K562 (cell line): ENCODE measurements at regions not wholly inside any gene's neighbourhood (a gene's known extent, or its start where the extent isn't known, plus 50 kb on each side); places are given as distances from the start of the nearest gene placed in this dataset.

Experiments
- ATAC-seq: fragments of 200-7000 bp; cut with Tn5 transposase; 3 replicates; pipeline ENCODE4 v1.9.1; 2020; ENCODE audit warnings: moderate library complexity
- BruUV-seq: library from RNA; stranded (reverse); fragments of 400-500 nt; replicated peaks from 2 replicates; lab custom pipeline; 2021; lab: Mats Ljungman, UMichigan
- CTCF ChIA-PET: fragments of 300-600 bp; formaldehyde crosslinking; extraction: SDS; loops from one replicate; lab custom pipeline; 2021; ENCODE audit warnings: low intra/inter-chr PET ratio; lab: Yijun Ruan, JAX
- POLR2A ChIA-PET: fragments of 300-600, 350-650 bp; sonication (Branson Sonifier 250); formaldehyde crosslinking; extraction: SDS; loops from one replicate; lab custom pipeline; 2021; ENCODE audit warnings: antibody characterized with exemption, inconsistent platforms; lab: Yijun Ruan, JAX
- DNase-seq, 4 experiments: peaks; one replicate each; pipeline versions ENCODE4 v3.0.0 to v3.0.0-alpha.2; 2011 to 2018; ENCODE audit warnings: low spot score in 3 of 4, mixed read lengths in 3 of 4; ENCODE audit errors: extremely low read depth in 1 of 4
- FAIRE-seq: peaks from 2 replicates; lab custom pipeline; 2011; peaks lifted over from hg19 to GRCh38; lab: Jason Lieb, UNC
- H2AFZ ChIP-seq: 2 replicates; pipeline ENCODE4 v1.6.0; 2011; ENCODE audit warnings: low read depth, low read length, control low read depth, inconsistent platforms
- H3K27ac ChIP-seq: fragments of 200-600 bp; 3 replicates; pipeline ENCODE4 v1.8.0; 2011; ENCODE audit warnings: low read depth, mild to moderate bottlenecking, control low read depth, inconsistent platforms, low read length, moderate library complexity, mixed read lengths; ENCODE audit errors: extremely low read depth
- H3K27me3 ChIP-seq, 2 experiments: fragments of 300-600 bp in 1 of 2; 2 replicates in 1 of 2; 3 replicates in 1 of 2; pipeline versions ENCODE4 v1.6.0 to v1.8.0; 2011; ENCODE audit warnings: inconsistent platforms in 2 of 2, low read length in 2 of 2, mild to moderate bottlenecking in 1 of 2, mixed read lengths in 1 of 2, moderate library complexity in 1 of 2; ENCODE audit not compliant: control insufficient read depth in 2 of 2, insufficient read depth in 2 of 2
- H3K36me3 ChIP-seq: fragments of 300-600 bp; 3 replicates; pipeline ENCODE4 v1.8.0; 2011; ENCODE audit warnings: mild to moderate bottlenecking, low read length, inconsistent platforms; ENCODE audit not compliant: control insufficient read depth, insufficient read depth
- H3K4me1 ChIP-seq, 2 experiments: fragments of 200-600 bp in 1 of 2; replicated peaks in 1 of 2; 2 replicates in 1 of 2; 3 replicates in 1 of 2; pipeline versions ENCODE4 v1.5.1 to v1.8.0; 2011; ENCODE audit warnings: inconsistent platforms in 2 of 2, low read length in 2 of 2, mild to moderate bottlenecking in 1 of 2, mixed read lengths in 1 of 2, moderate library complexity in 1 of 2; ENCODE audit not compliant: control insufficient read depth in 2 of 2, insufficient read depth in 2 of 2
- H3K4me2 ChIP-seq: 2 replicates; pipeline ENCODE4 v1.6.1; 2011; ENCODE audit warnings: low read length, control low read depth, inconsistent platforms, mixed read lengths; ENCODE audit not compliant: insufficient read depth
- H3K4me3 ChIP-seq: fragments of 200-600 bp; sonication (generic), shearing (Covaris generic); 2 replicates; pipeline ENCODE4 v1.5.1; 2016; ENCODE audit warnings: control low read depth, inconsistent platforms
- H3K79me2 ChIP-seq: fragments of 200-600 bp; 3 replicates; pipeline ENCODE4 v1.8.0; 2011; ENCODE audit warnings: low read length, inconsistent platforms; ENCODE audit not compliant: control insufficient read depth, insufficient read depth
- H3K9ac ChIP-seq, 2 experiments: 2 replicates each; pipeline versions ENCODE4 v1.6.0 to v1.6.1; 2011; ENCODE audit warnings: low read depth in 2 of 2, low read length in 2 of 2, control low read depth in 1 of 2, inconsistent platforms in 1 of 2, mild to moderate bottlenecking in 1 of 2, mixed read lengths in 1 of 2; ENCODE audit not compliant: insufficient read depth in 1 of 2
- H3K9me1 ChIP-seq: one replicate; pipeline ENCODE4 v1.6.0; 2011; ENCODE audit warnings: inconsistent platforms, mild to moderate bottlenecking, low read length, moderate library complexity; ENCODE audit not compliant: control insufficient read depth, insufficient read depth
- H3K9me3 ChIP-seq: replicated peaks from 2 replicates; pipeline ENCODE4 v1.5.1; 2011; ENCODE audit warnings: low read depth, low read length, inconsistent platforms; ENCODE audit not compliant: control insufficient read depth, insufficient read depth
- H4K20me1 ChIP-seq: replicated peaks from 2 replicates; pipeline ENCODE4 v1.6.1; 2011; ENCODE audit warnings: low read length, inconsistent platforms, mixed read lengths; ENCODE audit not compliant: control insufficient read depth, insufficient read depth
- CSDE1 ChIP-seq, 2 experiments: fragments of 450-650 bp; IDR thresholded peaks; 2 replicates each; pipeline ENCODE4 v1.6.1; 2016; ENCODE audit warnings: mild to moderate bottlenecking in 1 of 2
- WGBS: fragments of 100-300 bp; shearing (Covaris generic); methylation state at CpG from one replicate; pipeline ENCODE4 v1.1.6; 2016; ENCODE audit warnings: low coverage, mixed read lengths; ENCODE audit not compliant: insufficient coverage; ENCODE audit errors: missing lambda C conversion rate; 5-methylcytosine and 5-hydroxymethylcytosine counted together
- in situ Hi-C: fragments of 300-500 bp; cut with MboI; formaldehyde crosslinking; loops from 4 replicates; pipeline ENCODE4 v1.15.0; 2018; ENCODE audit warnings: inconsistent platforms, mixed read lengths
- intact Hi-C: fragments of 100-400 bp; cut with micrococcal nuclease; formaldehyde crosslinking; loops from 2 replicates; pipeline ENCODE4 v1.14.2; 2022
- TF ChIP-seq, protein P1 (sequence below): fragments of 250-450 bp; sonication (Bioruptor Pico); IDR thresholded peaks from 2 replicates; pipeline ENCODE4 v1.4.0; 2020; ENCODE audit warnings: mild to moderate bottlenecking, moderate library complexity
- TF ChIP-seq, protein P2 (sequence below): fragments of 250-450 bp; sonication (Bioruptor Pico); IDR thresholded peaks from 2 replicates; pipeline ENCODE4 v1.4.0; 2020
- TF ChIP-seq, protein P3 (sequence below): fragments of 450-650 bp; conservative IDR thresholded peaks from 2 replicates; pipeline ENCODE4 v1.6.1; 2016; ENCODE audit warnings: missing genetic modification characterization, low read depth, mild to moderate bottlenecking, missing compliant biosample characterization, moderate library complexity
- TF ChIP-seq, protein P4 (sequence below): sonication (generic); formaldehyde crosslinking; IDR thresholded peaks from 2 replicates; pipeline ENCODE4 v1.8.1; 2022; ENCODE audit warnings: missing genetic modification reagents

DNA sequence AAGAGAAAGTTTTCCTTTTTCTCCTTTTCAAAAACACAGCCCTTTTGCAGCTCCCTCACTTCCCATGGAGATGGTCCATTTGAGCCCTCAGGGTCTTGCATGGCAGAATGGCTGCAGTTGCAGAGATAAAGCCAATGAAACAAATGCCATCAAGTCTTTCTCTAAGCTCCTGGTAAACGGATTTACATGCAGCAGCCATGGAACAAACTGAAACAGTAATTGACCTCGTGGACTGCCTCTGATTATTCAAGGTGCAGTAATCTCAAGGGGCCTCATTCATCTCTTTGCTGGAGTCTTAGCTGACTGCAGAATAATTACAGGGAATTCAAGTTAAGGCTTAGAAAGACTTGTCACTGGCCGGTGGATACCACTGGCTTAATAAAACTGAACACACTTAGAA, 125.1 kb downstream of the SQOR start:
- in situ Hi-C loops (no loop called here), intact Hi-C loops (no loop called here)
- no peaks in the 10 kb centered on the region for H3K36me3 ChIP-seq
- no peak overlapping the region for H3K9ac ChIP-seq
- ATAC-seq, result no peak
- ChIA-PET POLR2A (no interaction called here), CTCF (no interaction called here)
- DNase-seq, result no peak
- no peak overlapping the region for H3K27ac ChIP-seq
- H4K20me1 ChIP-seq, result no peaks in the 10 kb centered on the region
- no peak overlapping the region for H3K4me3 ChIP-seq
- BruUV-seq, result no TSS peak
- H3K4me2 ChIP-seq, result no peak overlapping the region
- no peak for FAIRE-seq
- WGBS, result 0% methylated on average over 3 of the region's 3 CpGs
- H2AFZ ChIP-seq, result no peak overlapping the region
- TF ChIP-seq, protein P1, sequence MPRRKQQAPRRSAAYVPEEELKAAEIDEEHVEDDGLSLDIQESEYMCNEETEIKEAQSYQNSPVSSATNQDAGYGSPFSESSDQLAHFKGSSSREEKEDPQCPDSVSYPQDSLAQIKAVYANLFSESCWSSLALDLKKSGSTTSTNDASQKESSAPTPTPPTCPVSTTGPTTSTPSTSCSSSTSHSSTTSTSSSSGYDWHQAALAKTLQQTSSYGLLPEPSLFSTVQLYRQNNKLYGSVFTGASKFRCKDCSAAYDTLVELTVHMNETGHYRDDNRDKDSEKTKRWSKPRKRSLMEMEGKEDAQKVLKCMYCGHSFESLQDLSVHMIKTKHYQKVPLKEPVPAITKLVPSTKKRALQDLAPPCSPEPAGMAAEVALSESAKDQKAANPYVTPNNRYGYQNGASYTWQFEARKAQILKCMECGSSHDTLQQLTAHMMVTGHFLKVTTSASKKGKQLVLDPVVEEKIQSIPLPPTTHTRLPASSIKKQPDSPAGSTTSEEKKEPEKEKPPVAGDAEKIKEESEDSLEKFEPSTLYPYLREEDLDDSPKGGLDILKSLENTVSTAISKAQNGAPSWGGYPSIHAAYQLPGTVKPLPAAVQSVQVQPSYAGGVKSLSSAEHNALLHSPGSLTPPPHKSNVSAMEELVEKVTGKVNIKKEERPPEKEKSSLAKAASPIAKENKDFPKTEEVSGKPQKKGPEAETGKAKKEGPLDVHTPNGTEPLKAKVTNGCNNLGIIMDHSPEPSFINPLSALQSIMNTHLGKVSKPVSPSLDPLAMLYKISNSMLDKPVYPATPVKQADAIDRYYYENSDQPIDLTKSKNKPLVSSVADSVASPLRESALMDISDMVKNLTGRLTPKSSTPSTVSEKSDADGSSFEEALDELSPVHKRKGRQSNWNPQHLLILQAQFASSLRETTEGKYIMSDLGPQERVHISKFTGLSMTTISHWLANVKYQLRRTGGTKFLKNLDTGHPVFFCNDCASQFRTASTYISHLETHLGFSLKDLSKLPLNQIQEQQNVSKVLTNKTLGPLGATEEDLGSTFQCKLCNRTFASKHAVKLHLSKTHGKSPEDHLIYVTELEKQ (CRISPR knock-in tag), result no peak
- TF ChIP-seq, protein P2, sequence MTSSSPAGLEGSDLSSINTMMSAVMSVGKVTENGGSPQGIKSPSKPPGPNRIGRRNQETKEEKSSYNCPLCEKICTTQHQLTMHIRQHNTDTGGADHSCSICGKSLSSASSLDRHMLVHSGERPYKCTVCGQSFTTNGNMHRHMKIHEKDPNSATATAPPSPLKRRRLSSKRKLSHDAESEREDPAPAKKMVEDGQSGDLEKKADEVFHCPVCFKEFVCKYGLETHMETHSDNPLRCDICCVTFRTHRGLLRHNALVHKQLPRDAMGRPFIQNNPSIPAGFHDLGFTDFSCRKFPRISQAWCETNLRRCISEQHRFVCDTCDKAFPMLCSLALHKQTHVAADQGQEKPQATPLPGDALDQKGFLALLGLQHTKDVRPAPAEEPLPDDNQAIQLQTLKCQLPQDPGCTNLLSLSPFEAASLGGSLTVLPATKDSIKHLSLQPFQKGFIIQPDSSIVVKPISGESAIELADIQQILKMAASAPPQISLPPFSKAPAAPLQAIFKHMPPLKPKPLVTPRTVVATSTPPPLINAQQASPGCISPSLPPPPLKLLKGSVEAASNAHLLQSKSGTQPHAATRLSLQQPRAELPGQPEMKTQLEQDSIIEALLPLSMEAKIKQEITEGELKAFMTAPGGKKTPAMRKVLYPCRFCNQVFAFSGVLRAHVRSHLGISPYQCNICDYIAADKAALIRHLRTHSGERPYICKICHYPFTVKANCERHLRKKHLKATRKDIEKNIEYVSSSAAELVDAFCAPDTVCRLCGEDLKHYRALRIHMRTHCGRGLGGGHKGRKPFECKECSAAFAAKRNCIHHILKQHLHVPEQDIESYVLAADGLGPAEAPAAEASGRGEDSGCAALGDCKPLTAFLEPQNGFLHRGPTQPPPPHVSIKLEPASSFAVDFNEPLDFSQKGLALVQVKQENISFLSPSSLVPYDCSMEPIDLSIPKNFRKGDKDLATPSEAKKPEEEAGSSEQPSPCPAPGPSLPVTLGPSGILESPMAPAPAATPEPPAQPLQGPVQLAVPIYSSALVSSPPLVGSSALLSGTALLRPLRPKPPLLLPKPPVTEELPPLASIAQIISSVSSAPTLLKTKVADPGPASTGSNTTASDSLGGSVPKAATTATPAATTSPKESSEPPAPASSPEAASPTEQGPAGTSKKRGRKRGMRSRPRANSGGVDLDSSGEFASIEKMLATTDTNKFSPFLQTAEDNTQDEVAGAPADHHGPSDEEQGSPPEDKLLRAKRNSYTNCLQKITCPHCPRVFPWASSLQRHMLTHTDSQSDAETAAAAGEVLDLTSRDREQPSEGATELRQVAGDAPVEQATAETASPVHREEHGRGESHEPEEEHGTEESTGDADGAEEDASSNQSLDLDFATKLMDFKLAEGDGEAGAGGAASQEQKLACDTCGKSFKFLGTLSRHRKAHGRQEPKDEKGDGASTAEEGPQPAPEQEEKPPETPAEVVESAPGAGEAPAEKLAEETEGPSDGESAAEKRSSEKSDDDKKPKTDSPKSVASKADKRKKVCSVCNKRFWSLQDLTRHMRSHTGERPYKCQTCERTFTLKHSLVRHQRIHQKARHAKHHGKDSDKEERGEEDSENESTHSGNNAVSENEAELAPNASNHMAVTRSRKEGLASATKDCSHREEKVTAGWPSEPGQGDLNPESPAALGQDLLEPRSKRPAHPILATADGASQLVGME (CRISPR knock-in tag), result no peak
- TF ChIP-seq, protein P3, sequence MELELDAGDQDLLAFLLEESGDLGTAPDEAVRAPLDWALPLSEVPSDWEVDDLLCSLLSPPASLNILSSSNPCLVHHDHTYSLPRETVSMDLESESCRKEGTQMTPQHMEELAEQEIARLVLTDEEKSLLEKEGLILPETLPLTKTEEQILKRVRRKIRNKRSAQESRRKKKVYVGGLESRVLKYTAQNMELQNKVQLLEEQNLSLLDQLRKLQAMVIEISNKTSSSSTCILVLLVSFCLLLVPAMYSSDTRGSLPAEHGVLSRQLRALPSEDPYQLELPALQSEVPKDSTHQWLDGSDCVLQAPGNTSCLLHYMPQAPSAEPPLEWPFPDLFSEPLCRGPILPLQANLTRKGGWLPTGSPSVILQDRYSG (tag), result no peak
- TF ChIP-seq, protein P4, sequence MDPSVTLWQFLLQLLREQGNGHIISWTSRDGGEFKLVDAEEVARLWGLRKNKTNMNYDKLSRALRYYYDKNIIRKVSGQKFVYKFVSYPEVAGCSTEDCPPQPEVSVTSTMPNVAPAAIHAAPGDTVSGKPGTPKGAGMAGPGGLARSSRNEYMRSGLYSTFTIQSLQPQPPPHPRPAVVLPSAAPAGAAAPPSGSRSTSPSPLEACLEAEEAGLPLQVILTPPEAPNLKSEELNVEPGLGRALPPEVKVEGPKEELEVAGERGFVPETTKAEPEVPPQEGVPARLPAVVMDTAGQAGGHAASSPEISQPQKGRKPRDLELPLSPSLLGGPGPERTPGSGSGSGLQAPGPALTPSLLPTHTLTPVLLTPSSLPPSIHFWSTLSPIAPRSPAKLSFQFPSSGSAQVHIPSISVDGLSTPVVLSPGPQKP, result no peak
- TF ChIP-seq CSDE1 (IDR thresholded peaks at IDR 0.05), result no peak
- TF ChIP-seq, all 486 proteins: peak for 0
- Histone ChIP-seq H3K27me3 (no peaks in the 10 kb centered on the region), H3K4me1 (no peaks in the 10 kb centered on the region), H3K9me3 (no peaks in the 10 kb centered on the region), H3K9me1 (no peaks in the 10 kb centered on the region), H3K79me2 (no peaks in the 10 kb centered on the region)
